Subcutaneous abdominal adipose tissue (tissue), 5 donors: ENCODE measurements at regions not wholly inside any gene's neighbourhood (a gene's known extent, or its start where the extent isn't known, plus 50 kb on each side); places are given as distances from the start of the nearest gene placed in this dataset.

Source experiments
- H3K27ac ChIP-seq: one replicate; pipeline ENCODE4 v1.7.0; 2013; ENCODE audit warnings: low read depth, mild to moderate bottlenecking, inconsistent platforms, low read length, moderate library complexity
- H3K27me3 ChIP-seq, 5 donors: one replicate each; pipeline ENCODE4 v1.7.0; 2013; ENCODE audit warnings: low read length in 5 of 5, inconsistent platforms in 1 of 5; ENCODE audit not compliant: control insufficient read depth in 5 of 5, insufficient read depth in 4 of 5
- H3K36me3 ChIP-seq, 5 donors: one replicate each; pipeline ENCODE4 v1.7.0; 2013; ENCODE audit warnings: low read length in 5 of 5; ENCODE audit not compliant: control insufficient read depth in 5 of 5, insufficient read depth in 5 of 5
- H3K4me1 ChIP-seq, 5 donors: one replicate each; pipeline ENCODE4 v1.7.0; 2013; ENCODE audit warnings: low read length in 5 of 5, mild to moderate bottlenecking in 3 of 5, moderate library complexity in 1 of 5; ENCODE audit not compliant: control insufficient read depth in 5 of 5, insufficient read depth in 5 of 5
- H3K4me3 ChIP-seq, 5 donors: one replicate each; pipeline ENCODE4 v1.7.0; 2013; ENCODE audit warnings: low read length in 5 of 5, low read depth in 1 of 5
- H3K9ac ChIP-seq, 5 donors: one replicate each; pipeline ENCODE4 v1.7.0; 2013; ENCODE audit warnings: low read length in 5 of 5, mild to moderate bottlenecking in 4 of 5, moderate library complexity in 3 of 5
- H3K9me3 ChIP-seq, 5 donors: one replicate each; pipeline ENCODE4 v1.7.0; 2013; ENCODE audit warnings: low read length in 5 of 5; ENCODE audit not compliant: control insufficient read depth in 5 of 5
- donor health status: healthy.
- donor health status: healthy.
- donor health status: healthy.
- donor health status: healthy.
- donor health status: healthy.

DNA sequence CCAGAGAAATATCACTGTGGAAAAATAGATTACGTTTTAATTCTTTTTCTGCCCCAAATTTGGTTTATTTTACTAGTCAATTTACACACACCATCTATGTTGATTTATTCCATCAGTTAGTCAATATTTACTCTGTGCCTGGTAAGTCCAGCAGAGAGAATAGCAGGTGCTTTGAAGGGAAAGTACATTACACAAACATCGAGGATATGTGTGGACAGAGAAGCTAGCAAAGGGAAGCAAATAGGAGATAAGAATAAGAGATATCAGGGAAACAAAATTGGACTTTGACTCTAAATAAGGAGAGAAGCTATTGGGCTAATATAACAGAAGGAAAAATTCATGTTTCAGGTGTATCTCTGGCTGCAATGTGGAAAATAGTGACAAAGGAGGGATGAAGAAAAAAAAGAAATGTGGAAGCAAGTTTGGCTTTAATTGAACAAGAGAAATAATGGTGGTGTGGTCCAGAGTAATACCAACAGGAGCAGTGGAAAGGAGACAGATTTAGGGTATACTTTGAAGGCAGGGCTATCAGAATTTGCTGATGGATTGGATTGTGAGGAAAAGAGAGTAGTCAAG, 587.7 kb upstream of the CDH6 start:
- no peaks in the 10 kb centered on the region for H3K4me1 ChIP-seq
- no peak overlapping the region for H3K9ac ChIP-seq
- H3K9me3 ChIP-seq = no peaks in the 10 kb centered on the region
- no peaks in the 10 kb centered on the region for H3K36me3 ChIP-seq
- H3K27me3 ChIP-seq = no peaks in the 10 kb centered on the region
- H3K27ac ChIP-seq = no peak overlapping the region
- H3K4me3 ChIP-seq = no peak overlapping the region

DNA sequence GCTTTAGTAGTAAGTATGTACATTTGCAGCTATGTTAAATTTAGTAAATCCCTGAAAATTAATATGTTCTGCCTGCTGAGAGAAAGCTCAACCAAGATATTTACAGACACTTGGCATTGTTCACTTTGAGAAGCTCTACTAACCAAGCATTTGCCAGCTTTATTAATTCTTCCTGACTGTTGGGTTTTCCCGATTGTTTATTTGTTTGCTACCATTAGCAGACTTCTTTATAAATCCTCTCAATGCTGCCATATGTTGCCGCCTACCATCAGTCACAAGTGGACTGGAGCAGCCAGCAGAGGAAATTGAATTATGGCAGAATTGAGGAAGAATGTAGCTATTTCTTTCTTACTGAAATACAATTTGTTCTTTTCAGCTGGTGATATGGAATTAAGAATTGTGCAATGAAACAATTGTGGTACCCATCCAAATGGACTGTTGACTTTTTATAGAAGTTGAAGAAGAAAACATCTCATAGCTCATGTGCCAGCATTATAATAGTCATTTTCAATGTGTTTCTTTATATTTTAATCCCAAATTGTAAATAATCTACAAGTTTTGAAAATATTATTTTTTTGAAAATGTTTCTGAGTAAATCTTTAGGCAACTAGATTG, 588.7 kb upstream of the CDH6 start:
- Histone ChIP-seq H3K36me3 (no peaks in the 10 kb centered on the region), H3K27me3 (no peaks in the 10 kb centered on the region), H3K27ac (no peak overlapping the region), H3K4me1 (no peaks in the 10 kb centered on the region), H3K9ac (no peak overlapping the region), H3K4me3 (no peak overlapping the region), H3K9me3 (no peaks in the 10 kb centered on the region)

DNA sequence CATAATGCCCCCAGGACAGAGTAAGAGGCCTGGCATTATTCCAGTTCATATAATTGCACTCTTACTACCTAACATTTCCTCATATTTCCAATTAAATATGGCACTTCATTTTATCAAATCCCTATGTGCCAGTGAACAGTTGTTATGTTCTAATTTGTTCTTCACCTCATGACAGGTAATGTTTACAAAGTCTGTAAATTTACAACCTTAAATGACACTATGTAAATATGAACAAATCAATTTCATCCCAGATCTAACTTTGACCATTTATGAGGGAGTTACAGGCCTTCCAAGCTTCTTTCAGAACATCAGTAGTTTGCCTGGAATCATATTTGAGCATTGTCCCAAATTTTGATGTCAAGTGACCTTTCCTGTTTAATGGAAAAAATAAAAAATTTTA, 592.6 kb upstream of the CDH6 start:
- Histone ChIP-seq H3K36me3 (no peaks in the 10 kb centered on the region), H3K9me3 (no peaks in the 10 kb centered on the region), H3K9ac (no peak overlapping the region), H3K27me3 (no peaks in the 10 kb centered on the region), H3K4me1 (no peaks in the 10 kb centered on the region), H3K27ac (no peak overlapping the region), H3K4me3 (no peak overlapping the region)

DNA sequence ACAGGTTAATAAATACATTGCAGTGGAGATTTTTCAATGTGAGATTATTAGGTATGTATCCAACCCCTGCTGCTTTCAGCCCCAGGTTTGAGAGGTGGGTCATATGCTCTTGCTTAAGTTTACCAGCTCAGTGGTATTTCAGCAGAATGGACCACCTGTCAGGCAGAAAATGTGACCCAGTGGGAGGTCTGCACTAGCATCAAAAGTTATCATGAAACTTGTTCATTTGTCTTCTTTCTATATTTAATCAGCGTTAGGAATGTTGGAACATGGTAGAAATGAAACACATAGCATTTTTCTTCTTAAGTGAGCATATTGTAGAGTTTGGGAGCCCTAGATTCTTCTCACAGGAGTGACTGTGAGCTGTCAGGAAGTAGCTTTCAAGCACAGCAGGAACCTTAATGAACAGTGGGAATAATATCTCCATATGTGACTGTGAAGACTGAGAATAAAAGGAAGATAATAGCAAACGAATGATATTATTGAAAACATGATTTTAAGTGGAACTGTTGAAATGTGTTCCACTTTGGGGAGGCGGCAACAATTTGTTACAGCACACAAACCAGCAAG, 596.9 kb upstream of the CDH6 start:
- H3K27ac ChIP-seq = no peak overlapping the region
- H3K4me3 ChIP-seq = no peak overlapping the region
- H3K36me3 ChIP-seq = no peaks in the 10 kb centered on the region
- H3K27me3 ChIP-seq = no peaks in the 10 kb centered on the region
- H3K4me1 ChIP-seq = no peaks in the 10 kb centered on the region
- H3K9me3 ChIP-seq = peaks cover 0 to 4% (median 0%) of the 10 kb centered on the region in 5 donors
- no peak overlapping the region for H3K9ac ChIP-seq

DNA sequence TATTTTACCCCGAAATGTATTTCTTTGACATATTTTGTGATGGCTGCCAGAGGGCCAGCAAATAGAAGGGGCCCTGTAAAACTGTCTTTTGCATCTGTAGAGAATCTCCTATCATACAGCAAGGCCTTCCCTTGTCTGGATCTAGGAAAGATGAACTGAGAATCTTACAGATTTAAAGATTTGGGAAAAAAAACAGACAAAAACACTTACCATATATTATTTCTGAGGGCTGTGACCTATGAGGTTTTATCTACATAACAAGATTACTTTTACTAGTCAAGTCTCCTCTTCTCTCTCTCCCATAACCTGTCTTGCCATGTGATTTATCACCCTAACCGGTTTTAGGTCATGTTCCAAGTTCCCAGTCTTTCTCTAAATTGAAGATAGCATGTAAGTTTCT, 599.2 kb upstream of the CDH6 start:
- H3K9ac ChIP-seq = no peak overlapping the region
- no peaks in the 10 kb centered on the region for H3K36me3 ChIP-seq
- H3K27ac ChIP-seq = no peak overlapping the region
- no peaks in the 10 kb centered on the region for H3K27me3 ChIP-seq
- H3K4me1 ChIP-seq = no peaks in the 10 kb centered on the region
- peaks cover 0 to 4% (median 0%) of the 10 kb centered on the region in 5 donors for H3K9me3 ChIP-seq
- H3K4me3 ChIP-seq = no peak overlapping the region

DNA sequence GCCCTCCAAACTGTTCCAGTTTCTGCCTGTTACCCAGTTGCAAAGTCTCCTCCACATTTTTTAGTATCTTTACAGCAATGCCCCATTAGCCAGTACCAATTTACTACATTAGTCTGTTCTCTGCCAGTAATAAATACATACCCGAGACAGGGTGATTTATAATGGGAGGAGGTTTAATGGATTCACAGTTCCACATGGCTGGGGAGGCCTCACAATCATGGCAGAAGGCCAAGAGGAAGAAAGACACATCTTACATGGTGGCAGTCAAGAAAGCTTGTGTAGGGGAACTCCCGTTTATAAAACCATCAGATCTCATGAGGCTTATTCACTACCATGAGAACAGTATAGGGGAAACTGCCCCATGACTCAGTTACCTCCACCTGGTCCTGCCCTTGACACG, 600.7 kb upstream of the CDH6 start:
- Histone ChIP-seq H3K36me3 (no peaks in the 10 kb centered on the region), H3K4me1 (no peaks in the 10 kb centered on the region), H3K9ac (no peak overlapping the region), H3K4me3 (no peak overlapping the region), H3K27ac (no peak overlapping the region), H3K9me3 (peaks cover 0 to 4% (median 0%) of the 10 kb centered on the region in 5 donors), H3K27me3 (no peaks in the 10 kb centered on the region)

DNA sequence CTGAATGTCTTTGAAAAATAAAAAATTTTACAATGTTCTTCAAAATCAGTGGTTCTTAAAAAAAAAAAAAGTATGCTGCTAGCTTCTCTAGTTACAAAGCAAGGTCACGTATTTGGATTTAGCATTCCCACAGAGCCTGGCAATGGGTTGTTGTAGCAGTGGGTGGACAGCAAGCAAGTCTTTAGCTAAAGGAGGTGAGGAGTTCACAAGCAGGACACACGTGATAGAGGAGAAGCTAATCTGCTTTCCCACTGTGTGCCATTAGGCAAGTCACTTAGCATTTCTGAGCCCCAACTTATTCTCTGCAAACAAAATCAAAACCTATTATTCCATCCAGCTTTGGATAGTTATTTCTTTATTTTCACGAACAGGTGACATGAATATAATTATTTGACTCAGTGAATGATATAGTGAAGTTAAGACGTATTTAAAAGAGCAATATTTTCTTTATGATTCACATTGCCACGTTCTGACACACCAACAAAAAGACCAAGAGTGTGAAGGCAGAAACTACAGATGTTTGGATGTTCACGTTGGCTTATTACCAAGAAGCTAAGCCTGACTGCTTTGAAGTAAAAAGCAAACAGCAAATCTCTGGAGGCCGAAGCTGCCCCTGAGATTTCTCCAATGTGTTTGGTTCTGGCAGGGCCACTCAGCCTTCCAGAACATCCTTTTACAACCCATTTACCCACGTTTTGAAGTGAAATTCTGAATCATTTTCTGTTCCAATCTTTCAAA, 612.1 kb upstream of the CDH6 start:
- H3K4me3 ChIP-seq = no peak overlapping the region
- H3K27ac ChIP-seq = no peak overlapping the region
- H3K4me1 ChIP-seq = peaks cover 0 to 5% (median 0%) of the 10 kb centered on the region in 5 donors
- no peaks in the 10 kb centered on the region for H3K9me3 ChIP-seq
- H3K27me3 ChIP-seq = no peaks in the 10 kb centered on the region
- no peak overlapping the region for H3K9ac ChIP-seq
- H3K36me3 ChIP-seq = no peaks in the 10 kb centered on the region

DNA sequence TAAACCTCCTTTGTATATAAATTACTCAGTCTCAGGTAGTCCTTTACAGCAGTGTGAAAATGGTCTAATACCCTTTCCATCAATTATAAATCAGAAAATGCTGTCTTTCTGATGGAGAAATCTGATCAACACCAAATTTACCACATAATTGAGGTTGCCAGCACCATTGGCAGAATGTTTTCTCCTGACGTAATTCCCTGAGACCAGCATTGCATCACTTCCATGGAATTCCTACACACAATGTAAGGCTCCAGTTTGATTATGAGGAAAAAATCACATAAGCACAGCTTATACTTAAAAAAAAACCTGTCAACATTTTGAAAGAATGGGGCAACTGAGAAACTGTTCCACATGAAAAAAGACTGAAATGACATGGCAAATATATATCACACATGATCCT, 618.7 kb upstream of the CDH6 start:
- H3K9me3 ChIP-seq = no peaks in the 10 kb centered on the region
- no peaks in the 10 kb centered on the region for H3K36me3 ChIP-seq
- no peak overlapping the region for H3K4me3 ChIP-seq
- no peaks in the 10 kb centered on the region for H3K27me3 ChIP-seq
- no peaks in the 10 kb centered on the region for H3K4me1 ChIP-seq
- H3K27ac ChIP-seq = no peak overlapping the region
- no peak overlapping the region for H3K9ac ChIP-seq

DNA sequence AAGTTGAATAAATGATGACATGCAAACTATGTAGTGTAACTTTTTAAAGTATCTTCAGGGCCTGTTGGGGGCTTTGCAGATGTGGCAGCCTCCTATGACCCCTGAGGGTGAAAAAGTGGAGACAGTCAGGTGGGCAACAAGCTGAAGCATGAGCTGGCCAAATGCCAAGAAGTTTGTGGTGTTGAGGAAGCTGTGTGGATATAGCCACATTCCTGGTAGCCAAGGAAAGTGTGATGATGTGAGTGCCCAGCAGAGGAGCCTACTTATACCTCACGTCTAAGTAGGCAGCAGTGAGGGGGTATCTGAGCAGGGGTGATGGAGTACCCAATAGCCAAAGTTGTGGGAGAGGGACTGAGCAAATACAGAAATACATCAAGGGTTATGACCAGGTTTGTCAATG, 621.2 kb upstream of the CDH6 start:
- no peaks in the 10 kb centered on the region for H3K9me3 ChIP-seq
- no peaks in the 10 kb centered on the region for H3K4me1 ChIP-seq
- no peak overlapping the region for H3K9ac ChIP-seq
- no peaks in the 10 kb centered on the region for H3K27me3 ChIP-seq
- no peak overlapping the region for H3K27ac ChIP-seq
- no peaks in the 10 kb centered on the region for H3K36me3 ChIP-seq
- H3K4me3 ChIP-seq = no peak overlapping the region

DNA sequence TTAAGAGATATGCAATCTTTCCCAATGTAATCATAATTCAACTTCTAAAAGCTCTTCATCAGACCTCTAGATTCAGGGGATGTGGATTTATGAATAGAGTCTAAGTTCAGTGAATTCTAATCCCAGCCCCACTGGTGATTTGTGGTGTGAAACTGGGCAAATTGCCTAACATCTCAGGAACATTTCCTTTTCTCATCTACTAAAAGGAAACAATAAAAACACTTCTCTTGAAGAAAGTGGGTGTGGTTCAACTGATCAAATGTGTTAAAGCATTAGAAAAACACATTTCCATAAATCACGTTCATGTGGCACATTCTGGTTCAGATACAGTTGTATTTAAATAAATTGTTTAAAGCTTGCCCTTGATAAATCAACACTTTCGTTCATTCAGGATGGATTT, 631.7 kb upstream of the CDH6 start:
- Histone ChIP-seq H3K27ac (no peak overlapping the region), H3K9me3 (no peaks in the 10 kb centered on the region), H3K4me1 (no peaks in the 10 kb centered on the region), H3K9ac (no peak overlapping the region), H3K4me3 (no peak overlapping the region), H3K36me3 (no peaks in the 10 kb centered on the region), H3K27me3 (no peaks in the 10 kb centered on the region)
